CD4-positive, alpha-beta T cell treated with Interleukin-17A for 4 hours (primary cell): ENCODE measurements at regions not wholly inside any gene's neighbourhood (a gene's known extent, or its start where the extent isn't known, plus 50 kb on each side); places are given as distances from the start of the nearest gene placed in this dataset.
"Not testable (repeated sequence)": the region's sequence is repeated elsewhere in the genome, so short reads cannot be mapped to it uniquely, and the experiment has no call there.

Experiments
- DNase-seq: peaks from one replicate; pipeline ENCODE4 v3.0.0-alpha.2; 2020; ENCODE audit warnings: mixed read lengths

DNA sequence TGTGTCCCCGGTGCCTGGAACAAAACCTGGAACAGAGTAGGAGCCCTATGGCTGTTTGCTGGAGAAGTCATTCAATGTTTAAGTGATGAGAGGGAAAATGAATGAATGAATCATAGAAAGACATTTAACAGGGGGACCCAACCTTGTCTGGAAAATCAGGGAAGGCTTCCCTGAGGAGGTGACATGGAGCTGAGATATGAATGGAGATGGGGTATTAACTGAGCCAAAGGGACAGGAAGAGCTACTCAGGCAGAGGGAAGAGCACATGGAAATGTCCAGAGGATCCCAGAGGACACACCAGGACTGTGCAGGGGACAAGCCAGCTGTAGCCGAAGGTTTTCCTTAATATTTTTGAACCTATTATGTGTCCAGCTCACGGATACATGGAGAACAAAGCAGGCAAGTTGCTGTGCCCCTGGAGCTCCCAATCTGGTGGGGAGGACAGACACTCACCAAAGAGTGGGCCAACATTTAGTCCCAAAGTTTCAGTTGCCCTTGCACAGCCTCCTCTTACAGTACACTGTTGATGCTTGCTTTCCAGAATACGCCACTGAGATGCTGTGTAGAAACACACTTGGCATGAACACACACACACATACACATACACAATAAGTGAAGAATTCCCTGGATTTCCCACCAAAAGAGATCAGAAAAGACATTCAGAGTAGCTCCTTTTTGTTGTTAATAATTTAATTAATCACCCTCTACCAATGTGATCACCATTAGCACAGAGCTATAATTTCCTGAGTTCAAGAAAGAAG lies 77.0 kb upstream of the PTPN1 start:
- DNase-seq: no peak

DNA sequence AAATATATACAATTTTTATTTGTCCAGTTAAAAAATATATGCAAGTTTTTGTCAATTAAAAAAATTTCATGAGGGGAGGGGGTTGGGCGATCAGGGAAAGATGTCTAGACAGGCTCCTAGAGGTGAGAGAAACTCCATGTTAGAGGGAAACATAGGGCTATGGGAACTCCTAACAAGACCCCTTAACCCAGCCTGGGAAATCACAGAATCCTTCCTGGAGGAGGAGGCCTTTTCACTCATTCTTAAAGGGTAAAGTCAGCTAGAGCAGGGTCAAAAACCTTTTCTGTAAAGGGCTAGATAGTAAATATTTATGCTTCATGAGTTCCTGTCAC lies 75.9 kb upstream of the PTPN1 start:
- DNase-seq: no peak

DNA sequence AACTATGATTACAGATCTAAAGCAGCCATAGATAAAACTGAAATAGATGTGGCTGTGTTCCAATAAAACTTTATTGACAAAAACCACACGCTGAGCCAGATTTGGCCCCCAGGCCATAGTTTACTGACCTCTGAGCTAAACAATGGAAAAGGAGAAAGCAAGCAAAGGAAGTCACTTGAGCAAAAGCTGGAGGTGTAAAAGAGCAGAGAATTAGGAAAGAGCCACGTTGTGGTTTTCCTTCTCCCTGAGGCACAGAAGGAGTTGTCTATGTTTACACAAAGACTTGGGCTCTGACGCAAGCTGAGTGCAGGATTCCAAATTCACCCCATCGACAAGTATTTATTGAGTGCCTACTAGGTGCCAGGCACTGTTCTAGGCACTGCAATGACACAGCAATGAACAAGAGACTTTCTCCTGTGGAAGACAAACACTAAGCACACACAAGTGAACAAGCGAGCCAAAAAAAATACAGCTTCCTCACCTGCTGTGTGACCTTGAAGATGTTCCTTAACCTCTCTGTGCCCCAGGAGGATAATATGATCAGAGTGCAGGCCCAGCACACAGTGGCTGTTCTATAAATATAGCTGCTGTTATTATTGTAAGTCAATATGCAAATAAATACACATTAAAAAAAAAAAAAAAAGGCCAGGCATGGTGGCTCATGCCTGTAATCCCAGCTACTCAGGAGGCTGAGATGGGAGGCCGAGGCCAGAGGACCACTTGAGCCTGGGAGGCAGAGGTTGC lies 75.4 kb upstream of the PTPN1 start:
- no peak for DNase-seq

DNA sequence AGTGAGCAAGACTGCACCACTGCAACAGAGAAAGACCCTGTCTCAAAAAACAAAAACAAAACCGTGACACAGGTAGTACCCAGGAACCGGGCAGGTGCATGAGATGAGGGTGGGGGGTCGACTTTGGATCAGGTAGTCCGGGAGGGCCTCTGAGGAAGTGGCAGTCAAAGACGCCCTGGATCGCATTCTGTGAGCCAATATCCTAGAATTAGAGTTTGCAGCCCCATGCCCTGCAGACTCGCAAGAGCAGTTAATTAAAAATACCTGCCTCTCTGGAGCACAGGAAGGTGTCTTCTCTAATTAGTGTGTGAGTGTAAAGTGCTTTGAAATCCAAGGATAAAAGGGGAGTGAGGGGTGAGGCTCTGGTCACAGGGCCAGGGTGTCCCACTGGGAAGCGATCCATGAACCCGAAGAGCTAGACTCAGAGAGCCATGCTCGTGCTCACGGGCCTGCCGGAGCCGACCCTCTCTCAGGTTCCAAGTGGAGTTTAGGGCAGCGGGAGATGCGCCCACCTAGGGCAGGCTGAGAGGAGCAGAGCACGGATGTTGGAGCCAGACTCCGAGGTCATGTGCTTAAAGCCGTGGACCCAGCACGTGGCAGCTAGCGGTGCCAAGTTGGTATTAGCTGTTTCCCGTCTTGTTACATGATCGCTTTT lies 74.7 kb upstream of the PTPN1 start:
- DNase-seq: no peak

DNA sequence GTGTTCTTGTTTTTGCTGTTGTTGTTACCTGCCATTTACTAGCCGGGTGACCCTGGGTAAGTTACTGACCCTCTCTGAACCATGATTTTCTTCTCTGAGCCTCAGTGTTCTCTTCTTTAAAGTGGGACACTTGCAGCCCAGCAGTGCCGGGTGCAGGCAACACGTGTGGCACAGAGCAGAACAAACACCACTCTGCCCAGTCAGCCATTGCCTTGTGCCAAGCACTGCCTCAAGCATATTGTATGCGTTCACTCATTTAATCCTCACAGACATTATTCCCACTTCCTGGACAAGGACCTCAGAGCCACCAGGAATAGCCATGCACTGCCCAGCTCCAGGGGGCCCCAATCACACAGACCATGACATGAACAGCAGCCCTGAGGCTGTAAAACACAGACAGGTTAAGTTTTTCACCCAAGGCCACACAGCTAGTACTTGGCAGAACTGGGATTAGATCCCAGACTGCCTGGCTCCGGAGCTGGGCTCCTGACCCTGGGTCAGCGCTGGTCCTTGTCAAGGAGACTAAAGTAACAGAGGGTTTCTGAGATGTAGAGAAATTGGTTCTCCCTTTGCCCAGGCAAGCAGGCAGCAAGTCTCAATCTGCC lies 74.0 kb upstream of the PTPN1 start:
- DNase-seq: no peak

DNA sequence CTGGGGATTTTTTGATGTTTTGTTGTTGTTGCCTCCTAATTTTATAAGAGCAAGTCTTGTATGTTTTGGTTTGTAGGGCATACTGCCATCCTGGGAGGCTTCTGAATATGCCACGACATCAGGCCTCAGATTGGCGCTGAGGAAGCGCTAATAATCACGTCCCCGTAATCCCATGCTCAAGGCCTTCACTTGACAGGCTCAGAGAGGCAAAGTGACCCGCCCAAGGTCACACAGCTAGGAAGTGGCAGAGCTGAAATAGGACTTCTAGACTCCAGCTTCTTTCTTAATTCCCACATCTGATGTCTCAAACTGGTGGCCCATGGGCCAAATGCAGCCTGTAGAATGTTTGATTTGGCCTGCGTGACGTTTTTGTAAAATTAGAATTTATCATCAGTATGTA lies 73.5 kb upstream of the PTPN1 start:
- DNase-seq: no peak

DNA sequence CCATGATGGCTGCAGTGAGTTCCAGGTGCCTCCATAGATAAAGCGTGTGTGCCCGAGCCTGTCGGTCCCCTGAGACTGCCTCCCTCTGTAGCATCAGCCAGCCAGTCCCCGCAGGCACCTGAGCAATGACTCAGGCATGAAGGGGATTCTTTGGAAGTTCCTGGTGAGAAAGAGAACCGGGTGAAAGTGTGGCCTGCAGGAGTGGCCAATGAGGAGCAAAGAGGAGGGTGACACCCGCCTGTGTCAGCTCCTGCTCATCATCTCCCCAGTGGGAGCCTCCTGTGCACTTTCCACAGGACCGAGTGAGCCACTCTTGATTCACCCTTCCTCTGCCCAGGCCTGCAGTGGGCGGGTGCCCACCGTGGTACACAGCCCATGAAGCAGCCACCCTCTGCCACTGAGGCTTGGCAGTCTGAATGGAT lies 71.2 kb upstream of the PTPN1 start:
- no peak for DNase-seq

DNA sequence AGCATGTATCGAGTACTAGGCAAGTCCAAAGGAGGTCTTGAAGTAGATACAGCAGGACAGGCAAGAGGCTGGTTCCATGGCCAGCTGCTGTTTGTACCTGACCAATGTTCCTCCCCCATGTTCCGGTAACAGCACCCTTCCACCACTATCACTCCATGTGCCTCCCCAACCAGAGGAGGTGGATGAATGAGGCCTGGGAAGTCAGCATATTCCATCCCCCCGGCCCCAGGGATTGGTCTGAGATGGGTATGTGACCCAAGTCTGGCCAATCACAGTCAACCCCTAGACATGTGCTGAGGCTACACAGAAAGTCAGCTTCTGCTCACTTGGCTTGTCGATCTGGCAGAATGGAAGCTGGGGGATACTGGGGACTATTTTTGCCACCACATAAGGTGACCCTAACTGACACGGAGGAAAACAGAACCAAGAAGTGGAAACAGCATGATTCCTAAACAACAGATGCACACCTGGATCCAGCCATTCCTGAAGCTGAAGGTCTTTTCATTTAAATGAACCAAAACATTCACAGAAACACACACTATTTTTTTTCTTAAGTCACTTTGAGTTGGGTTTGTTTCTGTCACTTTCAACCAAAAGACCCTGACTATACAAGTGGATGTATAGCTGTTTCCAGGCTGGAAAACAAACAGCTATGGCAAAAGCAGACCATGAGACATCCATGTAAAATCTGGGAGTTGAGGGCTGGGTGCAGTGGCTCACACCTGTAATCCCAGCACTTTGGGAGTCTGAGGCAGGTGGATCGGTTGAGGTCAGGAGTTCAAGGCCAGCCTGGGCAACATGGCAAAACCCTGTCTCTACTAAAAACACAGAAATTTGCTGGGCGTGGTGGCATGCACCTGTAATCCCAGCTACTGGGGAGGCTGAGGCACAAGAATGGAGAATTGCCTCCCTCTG lies 70.4 kb upstream of the PTPN1 start:
- no peak for DNase-seq

DNA sequence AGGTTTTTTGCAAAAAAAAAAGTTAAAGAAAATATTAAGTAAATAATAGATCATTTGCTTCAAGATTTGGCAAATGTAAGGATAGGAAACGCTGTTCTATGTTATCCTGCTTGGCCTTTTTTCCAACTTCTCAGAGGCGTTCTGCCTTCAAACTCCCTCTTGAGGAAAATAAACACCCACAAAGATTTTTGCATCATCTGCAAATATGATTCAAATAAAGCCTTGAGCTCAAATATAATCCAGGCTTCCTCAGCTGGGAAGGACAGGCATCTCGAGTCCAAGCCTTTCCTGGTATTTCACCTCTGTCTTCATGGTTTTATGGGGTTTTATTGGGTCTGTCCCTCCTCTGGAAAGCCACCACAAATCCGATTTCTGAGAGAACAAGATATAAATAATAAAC lies 67.7 kb upstream of the PTPN1 start:
- no peak for DNase-seq

DNA sequence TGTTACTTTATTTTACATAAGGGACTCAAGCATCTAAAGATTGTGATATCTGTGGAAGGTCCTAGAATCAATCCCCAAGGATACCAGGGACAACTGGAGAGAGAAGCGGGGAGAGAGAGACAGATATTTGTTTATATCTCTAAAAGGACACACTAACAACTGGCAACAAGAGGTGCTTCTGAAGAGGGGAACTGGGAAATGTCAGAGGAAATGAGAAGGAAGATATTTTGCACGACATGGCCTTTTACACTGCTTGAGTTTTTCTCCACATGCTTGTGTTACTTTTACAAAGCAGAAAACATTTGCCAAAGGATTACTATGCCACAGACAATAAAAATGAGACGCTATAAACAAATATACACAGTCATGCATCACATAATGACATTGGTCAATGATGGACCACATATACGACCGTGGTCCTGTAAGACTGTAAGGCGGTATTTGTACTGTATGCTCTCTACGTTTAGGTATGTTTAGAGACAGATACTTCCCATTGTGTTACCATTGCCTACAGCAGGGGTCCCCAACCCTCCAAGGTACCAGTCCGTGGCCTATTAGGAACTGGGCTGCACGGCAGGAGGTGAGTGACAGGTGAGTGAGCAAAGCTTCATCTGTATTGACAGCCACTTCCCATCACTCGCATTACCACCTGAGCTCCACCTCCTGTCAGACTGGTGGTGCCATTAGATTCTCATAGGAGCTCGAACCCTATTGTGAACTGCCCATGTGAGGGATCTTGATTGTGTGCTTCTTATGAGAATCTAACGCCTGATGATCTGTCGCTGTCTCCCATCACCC lies 64.6 kb upstream of the PTPN1 start:
- DNase-seq: no peak

DNA sequence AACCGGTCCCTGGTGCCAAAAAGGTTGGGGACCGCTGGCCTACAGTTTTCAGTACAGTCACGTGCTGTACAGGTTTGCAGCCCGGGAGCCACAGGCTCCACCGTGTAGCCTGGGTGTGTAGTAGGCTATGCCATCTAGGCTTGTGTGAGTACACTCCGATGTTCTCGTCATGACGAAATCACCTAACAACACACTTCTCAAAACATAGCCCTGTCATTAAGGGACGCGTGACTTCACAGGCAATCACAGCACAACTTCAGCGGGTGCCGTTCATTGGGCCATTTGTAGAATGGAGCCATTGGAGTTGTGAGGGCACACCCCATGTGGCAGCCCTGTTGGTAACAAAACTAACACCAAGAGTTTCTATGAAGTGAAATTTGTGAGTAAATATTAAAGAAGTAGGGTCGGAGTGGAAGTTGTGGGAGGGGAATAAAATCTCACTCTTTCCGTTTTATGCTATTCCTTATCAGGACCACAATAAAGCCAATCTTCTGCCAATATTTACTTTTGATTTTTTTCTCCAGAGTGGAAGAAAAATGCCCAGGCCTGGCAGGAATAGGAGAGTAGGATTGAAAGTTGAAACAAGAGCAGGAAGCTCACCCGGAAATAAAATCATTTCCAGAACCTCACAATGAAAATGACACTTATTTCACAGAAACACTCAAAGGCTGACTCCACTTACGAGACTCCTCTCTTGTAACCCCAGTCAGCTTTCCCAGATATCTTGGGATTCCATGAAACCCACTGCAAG lies 63.7 kb upstream of the PTPN1 start:
- no peak for DNase-seq

DNA sequence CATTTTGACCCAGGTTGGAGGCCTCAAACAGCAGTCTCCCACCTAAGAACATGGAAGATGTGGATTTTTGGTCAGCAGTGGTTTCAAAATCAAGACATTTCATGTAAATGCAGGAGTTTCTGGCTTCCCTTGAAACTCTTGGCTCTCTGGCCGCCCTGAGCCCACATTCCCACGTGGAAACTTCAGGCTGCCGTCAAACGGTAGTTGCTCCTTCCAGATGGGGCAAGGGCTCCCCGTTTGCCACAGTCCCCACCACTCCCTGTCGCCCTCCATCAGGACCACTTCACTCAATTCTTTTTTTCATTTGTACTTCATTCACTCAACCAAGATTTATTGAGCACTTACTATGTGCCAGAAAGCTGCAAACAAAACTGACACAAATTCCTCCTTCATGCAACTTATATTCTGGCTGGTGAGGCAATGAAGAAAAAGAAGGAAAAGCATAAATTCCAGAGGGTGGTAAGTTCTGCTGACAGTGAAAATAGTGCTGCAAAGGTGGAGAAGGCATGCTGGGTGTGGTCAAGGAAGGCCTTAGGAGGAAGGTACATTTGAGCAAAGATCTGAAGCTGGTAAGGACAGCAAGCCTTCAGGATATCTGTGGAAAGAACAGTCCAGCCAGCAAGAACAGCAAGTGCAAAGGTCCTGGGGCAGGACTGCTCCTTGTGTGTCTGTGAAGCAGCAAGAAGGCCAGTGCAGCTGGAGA lies 62.9 kb upstream of the PTPN1 start:
- no peak for DNase-seq

DNA sequence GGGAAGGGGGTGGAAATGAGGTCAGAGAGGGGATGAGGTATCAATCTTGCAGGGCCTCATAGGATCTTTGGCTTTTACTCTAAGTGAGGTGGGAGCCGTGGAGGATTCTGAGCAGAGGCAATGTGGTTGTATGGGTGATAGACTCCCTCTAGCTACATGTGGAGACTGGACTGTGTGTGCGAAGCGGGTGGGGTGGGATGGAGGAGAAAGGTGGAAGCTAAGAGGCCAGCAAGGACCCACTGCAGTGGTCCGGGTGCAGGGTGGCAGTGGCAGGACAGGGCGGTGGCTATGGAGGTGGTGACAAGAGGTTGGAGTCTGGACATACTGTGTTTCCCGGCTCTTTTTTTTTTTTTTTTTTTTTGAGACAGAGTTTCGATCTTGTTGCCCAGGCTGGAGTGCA lies 62.4 kb upstream of the PTPN1 start:
- DNase-seq: no peak

DNA sequence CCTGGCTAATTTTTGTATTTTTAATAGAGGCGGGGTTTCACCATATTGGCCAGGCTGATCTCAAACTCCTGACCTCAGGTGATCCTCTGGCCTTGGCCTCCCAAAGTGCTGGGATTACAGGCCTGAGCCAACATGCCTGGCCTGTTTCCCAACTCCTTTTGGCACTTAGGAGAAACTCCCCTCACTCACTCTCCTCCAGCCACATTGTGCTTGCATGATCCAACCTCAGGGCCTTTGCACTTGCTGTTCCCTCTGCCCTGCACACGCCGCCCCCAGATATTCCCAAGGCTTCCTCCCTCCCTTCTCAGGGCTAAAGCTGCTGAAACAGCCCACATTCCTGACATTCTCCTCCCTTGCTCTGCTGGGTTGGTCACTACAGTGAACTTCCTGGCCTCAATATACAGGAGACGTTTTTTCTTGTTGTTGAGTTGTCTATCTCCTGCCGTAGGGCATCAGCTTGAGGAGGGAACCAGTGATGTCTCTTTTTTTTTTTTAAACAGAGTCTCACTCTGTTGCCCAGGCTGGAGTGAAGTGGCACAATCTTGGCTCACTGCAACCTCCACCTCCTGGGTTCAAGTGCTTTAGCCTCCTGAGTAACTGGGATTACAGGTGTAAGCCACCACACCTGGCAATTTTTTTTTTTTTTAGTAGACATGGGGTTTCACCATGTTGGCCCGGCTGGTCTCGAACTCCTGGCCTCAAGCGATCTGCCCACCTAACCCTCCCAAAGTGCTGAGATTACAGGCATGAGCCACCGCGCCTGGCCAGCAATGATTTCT lies 61.4 kb upstream of the PTPN1 start:
- DNase-seq: not testable (repeated sequence)

DNA sequence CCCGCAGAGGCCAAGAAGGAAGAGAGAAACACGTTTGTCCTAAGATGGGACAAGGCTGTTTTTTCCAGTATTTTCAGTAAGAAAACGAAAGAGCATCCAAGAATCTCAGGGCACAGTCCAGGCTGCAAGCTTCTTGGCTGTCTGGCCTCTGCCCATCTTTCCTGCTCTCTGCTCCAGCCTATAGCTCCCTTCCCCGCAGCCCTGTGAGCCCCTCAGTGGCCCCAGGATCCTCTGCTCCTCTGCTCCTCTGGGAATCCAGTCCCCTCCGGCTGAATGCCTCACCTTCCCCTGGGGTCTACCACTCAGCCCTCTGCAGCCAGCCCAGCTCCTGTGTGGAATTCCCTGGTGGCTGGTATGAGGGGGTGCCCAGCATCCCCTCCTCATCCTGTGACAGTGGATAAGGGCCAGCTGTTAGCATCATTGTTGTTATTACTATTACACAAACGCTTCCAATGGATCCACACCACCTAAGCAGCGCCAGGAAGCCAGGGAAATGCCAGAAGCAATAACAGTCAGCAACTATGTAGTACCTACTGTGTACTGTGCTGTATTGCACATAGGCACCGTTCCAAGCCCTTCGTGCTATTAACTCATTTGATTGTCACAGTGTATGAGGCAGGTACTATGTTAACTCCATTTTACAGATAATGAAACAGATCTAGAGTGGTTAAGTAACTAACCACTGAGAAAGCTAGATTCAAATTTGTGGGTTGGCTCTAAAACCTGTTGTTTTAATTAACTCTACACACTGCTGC lies 60.3 kb upstream of the PTPN1 start:
- no peak for DNase-seq

DNA sequence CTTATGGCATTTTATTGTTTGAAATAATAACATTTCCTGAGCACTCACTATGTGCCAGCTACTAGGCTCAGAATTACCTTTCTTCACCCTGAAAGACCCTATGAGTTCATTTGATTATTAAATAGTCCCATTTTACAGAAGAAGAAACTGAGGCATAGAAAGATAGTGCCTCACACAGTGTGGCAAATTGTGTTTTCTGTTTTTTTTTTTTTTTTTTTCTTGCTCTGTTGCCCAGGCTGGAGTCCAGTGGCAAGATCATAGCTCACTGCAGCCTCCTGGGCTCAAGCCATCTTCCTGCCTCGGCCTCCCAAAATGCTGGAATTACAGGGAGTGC lies 59.7 kb upstream of the PTPN1 start:
- DNase-seq: no peak

DNA sequence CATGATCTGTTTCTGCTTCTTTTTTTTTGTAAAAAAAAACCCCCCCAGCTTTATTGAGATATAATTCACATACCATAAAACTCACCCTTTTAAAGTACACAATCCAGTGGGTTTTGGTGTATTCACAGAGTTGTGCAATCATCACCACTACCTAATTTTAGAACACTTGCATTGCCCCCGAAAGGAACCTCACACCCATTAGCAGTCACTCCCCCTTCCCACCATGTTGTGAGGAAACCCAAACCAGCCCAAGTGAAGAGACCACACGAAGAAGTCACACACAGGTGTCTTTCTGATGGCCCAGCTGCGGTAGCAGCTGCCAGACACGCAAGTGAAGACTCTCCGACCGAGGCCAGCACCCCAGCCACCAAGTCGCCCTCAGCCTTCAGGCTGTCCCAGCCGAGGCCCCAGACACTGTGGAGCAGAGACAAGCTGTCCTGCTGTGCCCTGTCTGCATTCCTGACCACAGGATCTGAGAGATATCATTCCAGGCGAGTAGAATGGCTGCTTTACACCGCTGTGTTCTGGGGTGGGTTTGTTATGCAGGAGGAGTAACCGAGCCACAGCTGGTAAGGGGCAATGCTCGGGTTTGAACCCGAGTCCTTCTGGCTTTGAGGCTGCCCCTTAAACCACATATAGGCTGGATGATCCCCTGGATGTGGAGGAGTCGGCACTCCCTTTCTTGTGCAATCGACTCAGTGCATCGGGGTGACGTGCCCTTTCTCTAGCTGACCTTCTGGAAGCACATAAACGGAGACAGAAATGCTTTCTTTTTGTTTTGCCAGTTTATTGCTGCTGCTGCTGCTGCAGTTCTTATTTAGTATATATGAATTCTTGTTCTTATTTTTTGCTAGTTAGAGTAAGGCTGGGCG lies 59.1 kb upstream of the PTPN1 start:
- DNase-seq: no peak
